OCI-LY1 (cell line): ENCODE measurements at regions not wholly inside any gene's neighbourhood (a gene's known extent, or its start where the extent isn't known, plus 50 kb on each side); places are given as distances from the start of the nearest gene placed in this dataset.

ENCODE experiments used
- H2AFZ ChIP-seq: fragments of 200-600 bp; sonication (generic), shearing (Covaris generic); 2 replicates; pipeline ENCODE4 v1.6.0; 2014; ENCODE audit warnings: antibody characterized with exemption, mild to moderate bottlenecking, low read length
- H3F3A ChIP-seq: fragments of 200-600 bp; sonication (generic), shearing (Covaris generic); 2 replicates; pipeline ENCODE4 v1.6.0; 2014; ENCODE audit warnings: mild to moderate bottlenecking, antibody characterized with exemption, low read length, moderate library complexity; ENCODE audit not compliant: insufficient read depth
- H3K27ac ChIP-seq: fragments of 200-600 bp; sonication (generic); 2 replicates; pipeline ENCODE4 v1.5.1; 2014; ENCODE audit warnings: low read length, mixed run types, mild to moderate bottlenecking, low read depth; ENCODE audit not compliant: poor library complexity, severe bottlenecking
- H3K27me3 ChIP-seq: fragments of 200-600 bp; sonication (generic); 2 replicates; pipeline ENCODE4 v1.6.0; 2014; ENCODE audit warnings: antibody characterized with exemption, mild to moderate bottlenecking, low read length, moderate library complexity; ENCODE audit not compliant: insufficient read depth
- H3K36me3 ChIP-seq: fragments of 200-600 bp; sonication (generic); 2 replicates; pipeline ENCODE4 v1.6.1; 2014; ENCODE audit warnings: mild to moderate bottlenecking, antibody characterized with exemption, low read length, moderate library complexity, mixed read lengths; ENCODE audit not compliant: insufficient read depth
- H3K4me1 ChIP-seq: fragments of 200-600 bp; sonication (generic); 2 replicates; pipeline ENCODE4 v1.5.1; 2014; ENCODE audit warnings: mild to moderate bottlenecking, low read length, moderate library complexity; ENCODE audit not compliant: insufficient read depth, severe bottlenecking
- H3K4me2 ChIP-seq: fragments of 200-600 bp; sonication (generic), shearing (Covaris generic); 2 replicates; pipeline ENCODE4 v1.6.1; 2014; ENCODE audit warnings: low read length
- H3K4me3 ChIP-seq: fragments of 200-600 bp; sonication (generic); 2 replicates; pipeline ENCODE4 v1.5.1; 2014; ENCODE audit warnings: low read length, low read depth, mild to moderate bottlenecking, mixed read lengths; ENCODE audit not compliant: poor library complexity, severe bottlenecking
- H3K79me2 ChIP-seq: fragments of 200-600 bp; shearing (Covaris generic); 2 replicates; pipeline ENCODE4 v1.6.1; 2016; ENCODE audit warnings: mixed run types, low read length, mixed read lengths; ENCODE audit not compliant: insufficient read depth
- H3K9ac ChIP-seq: fragments of 200-600 bp; sonication (generic), shearing (Covaris generic); 2 replicates; pipeline ENCODE4 v1.6.1; 2014; ENCODE audit warnings: mild to moderate bottlenecking, low read length, mixed read lengths
- H3K9me2 ChIP-seq: fragments of 200-600 bp; sonication (generic), shearing (Covaris generic); 2 replicates; pipeline ENCODE4 v1.6.1; 2014; ENCODE audit warnings: low read depth, mild to moderate bottlenecking, low read length, mixed read lengths
- H3K9me3 ChIP-seq: fragments of 200-600 bp; shearing (Covaris generic); 2 replicates; pipeline ENCODE4 v1.6.1; 2014; ENCODE audit warnings: low read length, mixed read lengths
- H4K20me1 ChIP-seq: fragments of 200-600 bp; sonication (generic), shearing (Covaris generic); 2 replicates; pipeline ENCODE4 v1.6.0; 2016; ENCODE audit warnings: mild to moderate bottlenecking, low read length; ENCODE audit not compliant: insufficient read depth
- CTCF ChIP-seq: fragments of 200-600 bp; sonication (generic), shearing (Covaris generic); IDR thresholded peaks from 2 replicates; pipeline ENCODE4 v1.5.1; 2017; ENCODE audit warnings: mild to moderate bottlenecking, antibody characterized with exemption, low read length, moderate library complexity, mixed read lengths
- EZH2 ChIP-seq: fragments of 200-600 bp; sonication (generic), shearing (Covaris generic); IDR thresholded peaks from 2 replicates; pipeline ENCODE4 v1.8.0; 2017; ENCODE audit warnings: borderline replicate concordance, mixed run types, mild to moderate bottlenecking, antibody characterized with exemption, low read length, moderate library complexity, mixed read lengths

- no peaks in the 10 kb centered on the region for H4K20me1 ChIP-seq
- H3K9me2 ChIP-seq: no peaks in the 10 kb centered on the region
- no peak overlapping the region for H3K4me3 ChIP-seq
- no peak overlapping the region for H3K4me2 ChIP-seq
- H3K27me3 ChIP-seq: no peaks in the 10 kb centered on the region
- no peaks in the 10 kb centered on the region for H3K9me3 ChIP-seq
- H3K27ac ChIP-seq: peak overlapping the region; percentile 76
- H3K36me3 ChIP-seq: no peaks in the 10 kb centered on the region
- H2AFZ ChIP-seq: no peak overlapping the region
- H3F3A ChIP-seq: no peaks in the 10 kb centered on the region
- H3K4me1 ChIP-seq: peaks cover 16% of the 10 kb centered on the region
- no peaks in the 10 kb centered on the region for H3K79me2 ChIP-seq
- no peak overlapping the region; the same call in 1 of the 2 replicates for H3K9ac ChIP-seq
- no peak for TF ChIP-seq EZH2
- TF ChIP-seq CTCF: no peak
Observed at GRCh38 chr16:48903039-48903438, 293.1 kb upstream of the N4BP1 start.

GRCh38 chr16:48901712-48902374 lies 291.9 kb upstream of the N4BP1 start:
- Histone ChIP-seq H3K27me3 (no peaks in the 10 kb centered on the region), H3K79me2 (no peaks in the 10 kb centered on the region), H3K4me1 (peaks cover 16% of the 10 kb centered on the region), H3K9me2 (no peaks in the 10 kb centered on the region), H3K9ac (no peak overlapping the region; the same call in 1 of the 2 replicates), H3K9me3 (no peaks in the 10 kb centered on the region), H3F3A (no peaks in the 10 kb centered on the region), H3K36me3 (no peaks in the 10 kb centered on the region), H3K4me3 (no peak overlapping the region), H3K4me2 (no peak overlapping the region), H4K20me1 (no peaks in the 10 kb centered on the region), H3K27ac (peak overlapping the region; percentile 76), H2AFZ (no peak overlapping the region)
- no peak for TF ChIP-seq CTCF
- no peak for TF ChIP-seq EZH2

GRCh38 chr16:48899500-48899899 lies 289.5 kb upstream of the N4BP1 start:
- Histone ChIP-seq H3K79me2 (no peaks in the 10 kb centered on the region), H2AFZ (no peak overlapping the region), H3K27me3 (no peaks in the 10 kb centered on the region), H3K4me3 (no peak overlapping the region), H3K9me3 (no peaks in the 10 kb centered on the region), H3F3A (no peaks in the 10 kb centered on the region), H4K20me1 (no peaks in the 10 kb centered on the region), H3K4me1 (peaks cover 16% of the 10 kb centered on the region), H3K27ac (no peak overlapping the region), H3K36me3 (no peaks in the 10 kb centered on the region), H3K4me2 (no peak overlapping the region), H3K9me2 (no peaks in the 10 kb centered on the region), H3K9ac (no peak overlapping the region)
- TF ChIP-seq EZH2: no peak
- TF ChIP-seq CTCF: no peak
